SK-N-SH (cell line): ENCODE measurements at regions not wholly inside any gene's neighbourhood (a gene's known extent, or its start where the extent isn't known, plus 50 kb on each side); places are given as distances from the start of the nearest gene placed in this dataset.

Experiments
- CTCF ChIP-seq: fragments of 200-600 bp; sonication (generic); IDR thresholded peaks from 2 replicates; pipeline ENCODE4 v1.6.1; 2017; ENCODE audit warnings: antibody characterized with exemption, mild to moderate bottlenecking, moderate library complexity
- FOSL2 ChIP-seq: IDR thresholded peaks from 2 replicates; pipeline ENCODE4 v1.4.0; 2012; ENCODE audit warnings: low read depth, mild to moderate bottlenecking, moderate library complexity, borderline replicate concordance
- YY1 ChIP-seq: IDR thresholded peaks from 2 replicates; pipeline ENCODE4 v1.4.0; 2012; ENCODE audit warnings: low read depth, mild to moderate bottlenecking

- TF ChIP-seq CTCF (no peak), YY1 (no peak), FOSL2 (no peak)
Measured at GRCh38 chr2:221034026-221034701, 537.9 kb downstream of the EPHA4 start.
